HUES6 (cell line): ENCODE measurements at regions not wholly inside any gene's neighbourhood (a gene's known extent, or its start where the extent isn't known, plus 50 kb on each side); places are given as distances from the start of the nearest gene placed in this dataset.
"Not testable (repeated sequence)": the region's sequence is repeated elsewhere in the genome, so short reads cannot be mapped to it uniquely, and the experiment has no call there.

Experiments used
- H3K27ac ChIP-seq: 2 replicates; pipeline ENCODE4 v1.7.0; 2013; ENCODE audit warnings: low read depth, mild to moderate bottlenecking, low read length, inconsistent platforms
- H3K27me3 ChIP-seq: 2 replicates; pipeline ENCODE4 v1.6.1; 2013; ENCODE audit warnings: low read length; ENCODE audit not compliant: control insufficient read depth, insufficient read depth
- H3K36me3 ChIP-seq: 2 replicates; pipeline ENCODE4 v1.6.1; 2013; ENCODE audit warnings: low read length; ENCODE audit not compliant: control insufficient read depth, insufficient read depth
- H3K4me1 ChIP-seq: 2 replicates; pipeline ENCODE4 v1.6.1; 2013; ENCODE audit warnings: low read length; ENCODE audit not compliant: control insufficient read depth, insufficient read depth
- H3K4me3 ChIP-seq: 2 replicates; pipeline ENCODE4 v1.5.1; 2013; ENCODE audit warnings: low read depth, low read length
- H3K9ac ChIP-seq: one replicate; pipeline ENCODE4 v1.6.1; 2013; ENCODE audit warnings: mild to moderate bottlenecking, low read length
- H3K9me3 ChIP-seq: 2 replicates; pipeline ENCODE4 v1.6.1; 2013; ENCODE audit warnings: low read depth, low read length; ENCODE audit not compliant: control insufficient read depth, insufficient read depth

GRCh38 chr13:86357106-86357505, 557.9 kb upstream of the SLITRK6 start:
- Histone ChIP-seq H3K27ac (0 out of 2 replicates have a peak overlapping the region, but pooled peaks have one; percentile 37), H3K36me3 (no peaks in the 10 kb centered on the region), H3K4me1 (peaks cover 14% of the 10 kb centered on the region; the same call in 1 of the 2 replicates), H3K27me3 (no peaks in the 10 kb centered on the region), H3K9me3 (no peaks in the 10 kb centered on the region), H3K9ac (no peak overlapping the region), H3K4me3 (peak overlapping the region; percentile 47; the same call in 1 of the 2 replicates)

GRCh38 chr13:86363749-86364148, 564.5 kb upstream of the SLITRK6 start:
- Histone ChIP-seq H3K9ac (peak overlapping the region; percentile 81), H3K4me3 (peak overlapping the region; percentile 24; the same call in 1 of the 2 replicates), H3K27ac (peak overlapping the region; percentile 95), H3K4me1 (peaks cover 15% of the 10 kb centered on the region)
- not testable (repeated sequence) for H3K36me3 ChIP-seq, H3K27me3 ChIP-seq, H3K9me3 ChIP-seq

GRCh38 chr13:86368924-86369323, 569.7 kb upstream of the SLITRK6 start:
- Histone ChIP-seq H3K4me1 (peaks cover 18% of the 10 kb centered on the region), H3K9ac (no peak overlapping the region), H3K27ac (no peak overlapping the region), H3K4me3 (no peak overlapping the region), H3K36me3 (peaks cover 9% of the 10 kb centered on the region; the same call in 1 of the 2 replicates), H3K9me3 (no peaks in the 10 kb centered on the region), H3K27me3 (no peaks in the 10 kb centered on the region)

GRCh38 chr13:86377451-86377850, 578.2 kb upstream of the SLITRK6 start:
- Histone ChIP-seq H3K36me3 (no peaks in the 10 kb centered on the region), H3K4me1 (no peaks in the 10 kb centered on the region)

GRCh38 chr13:86378628-86379027, 579.4 kb upstream of the SLITRK6 start:
- H3K36me3 ChIP-seq, result no peaks in the 10 kb centered on the region
- H3K9ac ChIP-seq, result no peak overlapping the region
- no peaks in the 10 kb centered on the region for H3K4me1 ChIP-seq
- H3K9me3 ChIP-seq, result no peaks in the 10 kb centered on the region
- no peak overlapping the region for H3K4me3 ChIP-seq
- no peaks in the 10 kb centered on the region for H3K27me3 ChIP-seq
- H3K27ac ChIP-seq, result no peak overlapping the region

More at GRCh38 chr13:86377451-86377850, 578.2 kb upstream of the SLITRK6 start:
- Histone ChIP-seq H3K9me3 (no peaks in the 10 kb centered on the region), H3K27me3 (no peaks in the 10 kb centered on the region), H3K4me3 (no peak overlapping the region), H3K9ac (no peak overlapping the region), H3K27ac (no peak overlapping the region)

GRCh38 chr13:86383151-86383550, 583.9 kb upstream of the SLITRK6 start:
- Histone ChIP-seq H3K36me3 (no peaks in the 10 kb centered on the region), H3K27me3 (no peaks in the 10 kb centered on the region), H3K27ac (no peak overlapping the region), H3K4me1 (no peaks in the 10 kb centered on the region), H3K9me3 (no peaks in the 10 kb centered on the region), H3K4me3 (no peak overlapping the region), H3K9ac (no peak overlapping the region)

- Histone ChIP-seq H3K4me1 (no peaks in the 10 kb centered on the region), H3K27me3 (no peaks in the 10 kb centered on the region), H3K9ac (no peak overlapping the region), H3K9me3 (no peaks in the 10 kb centered on the region), H3K4me3 (no peak overlapping the region), H3K27ac (no peak overlapping the region), H3K36me3 (no peaks in the 10 kb centered on the region)
Measured at GRCh38 chr13:86383561-86383960, 584.3 kb upstream of the SLITRK6 start.

- Histone ChIP-seq H3K27ac (no peak overlapping the region), H3K9ac (no peak overlapping the region), H3K36me3 (no peaks in the 10 kb centered on the region), H3K27me3 (no peaks in the 10 kb centered on the region), H3K9me3 (no peaks in the 10 kb centered on the region), H3K4me3 (no peak overlapping the region), H3K4me1 (0 out of 2 replicates have a peak, but pooled peaks cover 4% of the 10 kb centered on the region)
Measured at GRCh38 chr13:86397635-86398034, 598.4 kb upstream of the SLITRK6 start.

- Histone ChIP-seq H3K36me3 (no peaks in the 10 kb centered on the region), H3K4me1 (0 out of 2 replicates have a peak, but pooled peaks cover 4% of the 10 kb centered on the region), H3K27me3 (no peaks in the 10 kb centered on the region), H3K4me3 (no peak overlapping the region), H3K9ac (no peak overlapping the region), H3K9me3 (no peaks in the 10 kb centered on the region), H3K27ac (no peak overlapping the region)
Measured at GRCh38 chr13:86399572-86399971, 600.4 kb upstream of the SLITRK6 start.

GRCh38 chr13:86402500-86402899, 603.3 kb upstream of the SLITRK6 start:
- no peak overlapping the region for H3K4me3 ChIP-seq
- H3K36me3 ChIP-seq, result no peaks in the 10 kb centered on the region
- H3K9me3 ChIP-seq, result no peaks in the 10 kb centered on the region
- H3K4me1 ChIP-seq, result 0 out of 2 replicates have a peak, but pooled peaks cover 4% of the 10 kb centered on the region
- H3K27ac ChIP-seq, result no peak overlapping the region
- no peaks in the 10 kb centered on the region for H3K27me3 ChIP-seq
- no peak overlapping the region for H3K9ac ChIP-seq

- Histone ChIP-seq H3K4me1 (0 out of 2 replicates have a peak, but pooled peaks cover 4% of the 10 kb centered on the region), H3K9ac (no peak overlapping the region), H3K9me3 (no peaks in the 10 kb centered on the region), H3K27me3 (no peaks in the 10 kb centered on the region), H3K36me3 (no peaks in the 10 kb centered on the region), H3K27ac (no peak overlapping the region), H3K4me3 (no peak overlapping the region)
Measured at GRCh38 chr13:86403181-86403580, 604.0 kb upstream of the SLITRK6 start.
